ENCODE measurements at regions not wholly inside any gene's neighbourhood (a gene's known extent, or its start where the extent isn't known, plus 50 kb on each side); places are given as distances from the start of the nearest gene placed in this dataset.

- H3K4me1 ChIP-seq (ENCODE audit: control insufficient read depth in 4 of 4, insufficient read depth in 4 of 4, low read length in 3 of 4): peaks cover 0 to 24% (median 10%) of the 10 kb centered on the region in 4 donors
- no peaks in the 10 kb centered on the region for H3K9me3 ChIP-seq (ENCODE audit: control insufficient read depth in 4 of 4, low read length in 3 of 4)
- peak overlapping the region in 1 of 2 donors; percentile 7 for H3K27ac ChIP-seq (ENCODE audit: low read depth in 1 of 2, low read length in 2 of 2)
- H3K9ac ChIP-seq (ENCODE audit: low read depth in 1 of 2, low read length in 2 of 2): no peak overlapping the region
- no peak for TF ChIP-seq CTCF (IDR thresholded peaks at IDR 0.05; ENCODE audit: low read depth, low read length, missing input control)
- TF ChIP-seq RXRA (IDR thresholded peaks at IDR 0.05): no peak
- TF ChIP-seq EGR1 (IDR thresholded peaks at IDR 0.05; ENCODE audit: low read depth in 2 of 2): no peak
- TF ChIP-seq, protein P1, sequence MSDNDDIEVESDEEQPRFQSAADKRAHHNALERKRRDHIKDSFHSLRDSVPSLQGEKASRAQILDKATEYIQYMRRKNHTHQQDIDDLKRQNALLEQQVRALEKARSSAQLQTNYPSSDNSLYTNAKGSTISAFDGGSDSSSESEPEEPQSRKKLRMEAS (IDR thresholded peaks at IDR 0.05): no peak
- TF ChIP-seq HNF4A (conservative IDR thresholded peaks at IDR 0.05): no peak
- DNase-seq (ENCODE audit: low spot score): no peak
- peak overlapping the region in 1 of 3 donors; percentile 23 for H3K4me3 ChIP-seq (ENCODE audit: low read depth in 1 of 3, low read length in 3 of 3)
- no peaks in the 10 kb centered on the region for H3K27me3 ChIP-seq (ENCODE audit: control insufficient read depth in 4 of 4, insufficient read depth in 4 of 4, low read length in 3 of 4)
- no peaks in the 10 kb centered on the region for H3K36me3 ChIP-seq (ENCODE audit: control insufficient read depth in 4 of 4, insufficient read depth in 3 of 4, low read depth in 1 of 4, low read length in 3 of 4)
- WGBS: 78% methylated on average over 5 of the region's 5 CpGs
Observed at GRCh38 chr12:30391766-30392366, 303.8 kb downstream of the IPO8 start.

- WGBS: 32% methylated on average over 4 of the region's 4 CpGs
- DNase-seq (ENCODE audit: low spot score): no peak
- TF ChIP-seq RAD21 (IDR thresholded peaks at IDR 0.05) (no peak), EGR1 (IDR thresholded peaks at IDR 0.05; ENCODE audit: low read depth in 2 of 2) (no peak), GABPA (IDR thresholded peaks at IDR 0.05 in 1 of 2, conservative IDR thresholded peaks at IDR 0.05 in 1 of 2) (no peak), ATF3 (IDR thresholded peaks at IDR 0.05) (no peak), SP1 (IDR thresholded peaks at IDR 0.05) (no peak), NR2F2 (IDR thresholded peaks at IDR 0.05) (no peak), HNF4G (IDR thresholded peaks at IDR 0.05) (no peak), CTCF (IDR thresholded peaks at IDR 0.05; ENCODE audit: low read depth, low read length, missing input control) (no peak), FOXA2 (IDR thresholded peaks at IDR 0.05) (no peak), YY1 (IDR thresholded peaks at IDR 0.05) (no peak), TAF1 (conservative IDR thresholded peaks at IDR 0.05) (no peak), RXRA (IDR thresholded peaks at IDR 0.05) (no peak)
- TF ChIP-seq, protein P2, sequence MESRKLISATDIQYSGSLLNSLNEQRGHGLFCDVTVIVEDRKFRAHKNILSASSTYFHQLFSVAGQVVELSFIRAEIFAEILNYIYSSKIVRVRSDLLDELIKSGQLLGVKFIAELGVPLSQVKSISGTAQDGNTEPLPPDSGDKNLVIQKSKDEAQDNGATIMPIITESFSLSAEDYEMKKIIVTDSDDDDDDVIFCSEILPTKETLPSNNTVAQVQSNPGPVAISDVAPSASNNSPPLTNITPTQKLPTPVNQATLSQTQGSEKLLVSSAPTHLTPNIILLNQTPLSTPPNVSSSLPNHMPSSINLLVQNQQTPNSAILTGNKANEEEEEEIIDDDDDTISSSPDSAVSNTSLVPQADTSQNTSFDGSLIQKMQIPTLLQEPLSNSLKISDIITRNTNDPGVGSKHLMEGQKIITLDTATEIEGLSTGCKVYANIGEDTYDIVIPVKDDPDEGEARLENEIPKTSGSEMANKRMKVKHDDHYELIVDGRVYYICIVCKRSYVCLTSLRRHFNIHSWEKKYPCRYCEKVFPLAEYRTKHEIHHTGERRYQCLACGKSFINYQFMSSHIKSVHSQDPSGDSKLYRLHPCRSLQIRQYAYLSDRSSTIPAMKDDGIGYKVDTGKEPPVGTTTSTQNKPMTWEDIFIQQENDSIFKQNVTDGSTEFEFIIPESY (IDR thresholded peaks at IDR 0.05): no peak
- TF ChIP-seq, protein P3, sequence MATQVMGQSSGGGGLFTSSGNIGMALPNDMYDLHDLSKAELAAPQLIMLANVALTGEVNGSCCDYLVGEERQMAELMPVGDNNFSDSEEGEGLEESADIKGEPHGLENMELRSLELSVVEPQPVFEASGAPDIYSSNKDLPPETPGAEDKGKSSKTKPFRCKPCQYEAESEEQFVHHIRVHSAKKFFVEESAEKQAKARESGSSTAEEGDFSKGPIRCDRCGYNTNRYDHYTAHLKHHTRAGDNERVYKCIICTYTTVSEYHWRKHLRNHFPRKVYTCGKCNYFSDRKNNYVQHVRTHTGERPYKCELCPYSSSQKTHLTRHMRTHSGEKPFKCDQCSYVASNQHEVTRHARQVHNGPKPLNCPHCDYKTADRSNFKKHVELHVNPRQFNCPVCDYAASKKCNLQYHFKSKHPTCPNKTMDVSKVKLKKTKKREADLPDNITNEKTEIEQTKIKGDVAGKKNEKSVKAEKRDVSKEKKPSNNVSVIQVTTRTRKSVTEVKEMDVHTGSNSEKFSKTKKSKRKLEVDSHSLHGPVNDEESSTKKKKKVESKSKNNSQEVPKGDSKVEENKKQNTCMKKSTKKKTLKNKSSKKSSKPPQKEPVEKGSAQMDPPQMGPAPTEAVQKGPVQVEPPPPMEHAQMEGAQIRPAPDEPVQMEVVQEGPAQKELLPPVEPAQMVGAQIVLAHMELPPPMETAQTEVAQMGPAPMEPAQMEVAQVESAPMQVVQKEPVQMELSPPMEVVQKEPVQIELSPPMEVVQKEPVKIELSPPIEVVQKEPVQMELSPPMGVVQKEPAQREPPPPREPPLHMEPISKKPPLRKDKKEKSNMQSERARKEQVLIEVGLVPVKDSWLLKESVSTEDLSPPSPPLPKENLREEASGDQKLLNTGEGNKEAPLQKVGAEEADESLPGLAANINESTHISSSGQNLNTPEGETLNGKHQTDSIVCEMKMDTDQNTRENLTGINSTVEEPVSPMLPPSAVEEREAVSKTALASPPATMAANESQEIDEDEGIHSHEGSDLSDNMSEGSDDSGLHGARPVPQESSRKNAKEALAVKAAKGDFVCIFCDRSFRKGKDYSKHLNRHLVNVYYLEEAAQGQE (IDR thresholded peaks at IDR 0.05): no peak
- peak overlapping the region in 1 of 2 donors; percentile 25 for H3K27ac ChIP-seq (ENCODE audit: low read depth in 1 of 2, low read length in 2 of 2)
- peak overlapping the region in 1 of 2 donors; percentile 44 for H3K9ac ChIP-seq (ENCODE audit: low read depth in 1 of 2, low read length in 2 of 2)
- H3K4me1 ChIP-seq (ENCODE audit: control insufficient read depth in 4 of 4, insufficient read depth in 4 of 4, low read length in 3 of 4): peaks cover 0 to 14% (median 8%) of the 10 kb centered on the region in 4 donors
- no peak overlapping the region for H3K4me3 ChIP-seq (ENCODE audit: low read depth in 1 of 3, low read length in 3 of 3)
- H3K27me3 ChIP-seq (ENCODE audit: control insufficient read depth in 4 of 4, insufficient read depth in 4 of 4, low read length in 3 of 4): no peaks in the 10 kb centered on the region
- no peaks in the 10 kb centered on the region for H3K36me3 ChIP-seq (ENCODE audit: control insufficient read depth in 4 of 4, insufficient read depth in 3 of 4, low read depth in 1 of 4, low read length in 3 of 4)
- no peaks in the 10 kb centered on the region for H3K9me3 ChIP-seq (ENCODE audit: control insufficient read depth in 4 of 4, low read length in 3 of 4)
Observed at GRCh38 chr12:30385706-30386105, 310.0 kb downstream of the IPO8 start.
